WTC11 (cell line): ENCODE measurements at regions not wholly inside any gene's neighbourhood (a gene's known extent, or its start where the extent isn't known, plus 50 kb on each side); places are given as distances from the start of the nearest gene placed in this dataset.

Source experiments
- ATF1 ChIP-seq: sonication (generic); formaldehyde crosslinking; IDR thresholded peaks from 2 replicates; pipeline ENCODE4 v1.8.1; 2023; ENCODE audit warnings: mild to moderate bottlenecking, moderate library complexity, missing genetic modification reagents
- CBFB ChIP-seq: sonication (generic); formaldehyde crosslinking; IDR thresholded peaks from 2 replicates; pipeline ENCODE4 v1.8.1; 2022; ENCODE audit warnings: mild to moderate bottlenecking, low read depth, missing genetic modification reagents
- OVOL2 ChIP-seq: fragments of 250-450 bp; sonication (Bioruptor Pico); IDR thresholded peaks from 2 replicates; pipeline ENCODE4 v1.9.0; 2021; ENCODE audit warnings: mild to moderate bottlenecking, borderline replicate concordance
- RELA ChIP-seq: sonication (generic); formaldehyde crosslinking; IDR thresholded peaks from 2 replicates; pipeline ENCODE4 v1.8.1; 2022; ENCODE audit warnings: missing genetic modification reagents, mild to moderate bottlenecking, borderline replicate concordance
- TF ChIP-seq, protein P1 (sequence below): sonication (generic); formaldehyde crosslinking; IDR thresholded peaks from 2 replicates; pipeline ENCODE4 v1.8.0; 2022; ENCODE audit warnings: mild to moderate bottlenecking, missing genetic modification reagents
- TF ChIP-seq, protein P2 (sequence below): fragments of 200-600 bp; IDR thresholded peaks from 2 replicates; pipeline ENCODE4 v1.8.0; 2022; ENCODE audit warnings: antibody characterized with exemption
- TF ChIP-seq, protein P3 (sequence below): sonication (generic); formaldehyde crosslinking; IDR thresholded peaks from 2 replicates; pipeline ENCODE4 v1.8.1; 2022; ENCODE audit warnings: low read depth, missing genetic modification reagents, borderline replicate concordance
- TF ChIP-seq, protein P4 (sequence below): sonication (generic); formaldehyde crosslinking; IDR thresholded peaks from 2 replicates; pipeline ENCODE4 v1.8.0; 2022; ENCODE audit warnings: missing genetic modification reagents
- TF ChIP-seq, protein P5 (sequence below): sonication (generic); formaldehyde crosslinking; IDR thresholded peaks from 2 replicates; pipeline ENCODE4 v1.8.1; 2022; ENCODE audit warnings: missing genetic modification reagents, borderline replicate concordance

DNA sequence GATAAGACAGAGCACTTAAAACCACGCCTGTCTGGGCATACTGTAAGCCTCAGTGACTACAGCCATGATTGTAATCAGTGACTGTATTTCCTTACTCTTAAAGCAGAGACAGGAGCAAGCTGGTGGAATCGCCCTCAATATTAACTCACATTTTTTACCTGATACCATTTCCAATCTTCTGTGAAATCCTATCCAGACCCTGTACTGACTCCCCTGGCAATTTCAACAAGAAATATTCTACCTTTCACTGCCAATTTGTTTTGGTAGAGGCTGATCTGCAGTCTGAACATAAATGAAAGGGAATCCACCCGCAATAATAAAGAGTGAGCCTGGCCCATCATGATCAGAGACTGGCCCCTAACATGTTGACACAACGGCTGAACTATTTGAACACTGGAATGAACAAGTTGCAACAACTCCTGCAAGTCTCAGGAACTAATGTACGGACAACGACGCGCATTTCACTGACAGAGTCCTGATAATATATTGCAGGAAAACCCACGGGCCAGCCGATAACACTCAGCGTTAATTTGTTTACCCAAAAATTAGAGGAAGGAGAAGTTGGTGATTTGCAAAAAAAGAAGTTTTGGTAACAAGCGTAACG is 195.5 kb upstream of the BTG1 start:
- TF ChIP-seq OVOL2 (CRISPR knock-in tag): no peak
- TF ChIP-seq, protein P1, sequence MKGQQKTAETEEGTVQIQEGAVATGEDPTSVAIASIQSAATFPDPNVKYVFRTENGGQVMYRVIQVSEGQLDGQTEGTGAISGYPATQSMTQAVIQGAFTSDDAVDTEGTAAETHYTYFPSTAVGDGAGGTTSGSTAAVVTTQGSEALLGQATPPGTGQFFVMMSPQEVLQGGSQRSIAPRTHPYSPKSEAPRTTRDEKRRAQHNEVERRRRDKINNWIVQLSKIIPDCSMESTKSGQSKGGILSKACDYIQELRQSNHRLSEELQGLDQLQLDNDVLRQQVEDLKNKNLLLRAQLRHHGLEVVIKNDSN (CRISPR knock-in tag): no peak
- TF ChIP-seq, protein P2, sequence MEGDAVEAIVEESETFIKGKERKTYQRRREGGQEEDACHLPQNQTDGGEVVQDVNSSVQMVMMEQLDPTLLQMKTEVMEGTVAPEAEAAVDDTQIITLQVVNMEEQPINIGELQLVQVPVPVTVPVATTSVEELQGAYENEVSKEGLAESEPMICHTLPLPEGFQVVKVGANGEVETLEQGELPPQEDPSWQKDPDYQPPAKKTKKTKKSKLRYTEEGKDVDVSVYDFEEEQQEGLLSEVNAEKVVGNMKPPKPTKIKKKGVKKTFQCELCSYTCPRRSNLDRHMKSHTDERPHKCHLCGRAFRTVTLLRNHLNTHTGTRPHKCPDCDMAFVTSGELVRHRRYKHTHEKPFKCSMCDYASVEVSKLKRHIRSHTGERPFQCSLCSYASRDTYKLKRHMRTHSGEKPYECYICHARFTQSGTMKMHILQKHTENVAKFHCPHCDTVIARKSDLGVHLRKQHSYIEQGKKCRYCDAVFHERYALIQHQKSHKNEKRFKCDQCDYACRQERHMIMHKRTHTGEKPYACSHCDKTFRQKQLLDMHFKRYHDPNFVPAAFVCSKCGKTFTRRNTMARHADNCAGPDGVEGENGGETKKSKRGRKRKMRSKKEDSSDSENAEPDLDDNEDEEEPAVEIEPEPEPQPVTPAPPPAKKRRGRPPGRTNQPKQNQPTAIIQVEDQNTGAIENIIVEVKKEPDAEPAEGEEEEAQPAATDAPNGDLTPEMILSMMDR: no peak
- TF ChIP-seq, protein P3, sequence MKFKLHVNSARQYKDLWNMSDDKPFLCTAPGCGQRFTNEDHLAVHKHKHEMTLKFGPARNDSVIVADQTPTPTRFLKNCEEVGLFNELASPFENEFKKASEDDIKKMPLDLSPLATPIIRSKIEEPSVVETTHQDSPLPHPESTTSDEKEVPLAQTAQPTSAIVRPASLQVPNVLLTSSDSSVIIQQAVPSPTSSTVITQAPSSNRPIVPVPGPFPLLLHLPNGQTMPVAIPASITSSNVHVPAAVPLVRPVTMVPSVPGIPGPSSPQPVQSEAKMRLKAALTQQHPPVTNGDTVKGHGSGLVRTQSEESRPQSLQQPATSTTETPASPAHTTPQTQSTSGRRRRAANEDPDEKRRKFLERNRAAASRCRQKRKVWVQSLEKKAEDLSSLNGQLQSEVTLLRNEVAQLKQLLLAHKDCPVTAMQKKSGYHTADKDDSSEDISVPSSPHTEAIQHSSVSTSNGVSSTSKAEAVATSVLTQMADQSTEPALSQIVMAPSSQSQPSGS (CRISPR knock-in tag): no peak
- TF ChIP-seq, protein P4, sequence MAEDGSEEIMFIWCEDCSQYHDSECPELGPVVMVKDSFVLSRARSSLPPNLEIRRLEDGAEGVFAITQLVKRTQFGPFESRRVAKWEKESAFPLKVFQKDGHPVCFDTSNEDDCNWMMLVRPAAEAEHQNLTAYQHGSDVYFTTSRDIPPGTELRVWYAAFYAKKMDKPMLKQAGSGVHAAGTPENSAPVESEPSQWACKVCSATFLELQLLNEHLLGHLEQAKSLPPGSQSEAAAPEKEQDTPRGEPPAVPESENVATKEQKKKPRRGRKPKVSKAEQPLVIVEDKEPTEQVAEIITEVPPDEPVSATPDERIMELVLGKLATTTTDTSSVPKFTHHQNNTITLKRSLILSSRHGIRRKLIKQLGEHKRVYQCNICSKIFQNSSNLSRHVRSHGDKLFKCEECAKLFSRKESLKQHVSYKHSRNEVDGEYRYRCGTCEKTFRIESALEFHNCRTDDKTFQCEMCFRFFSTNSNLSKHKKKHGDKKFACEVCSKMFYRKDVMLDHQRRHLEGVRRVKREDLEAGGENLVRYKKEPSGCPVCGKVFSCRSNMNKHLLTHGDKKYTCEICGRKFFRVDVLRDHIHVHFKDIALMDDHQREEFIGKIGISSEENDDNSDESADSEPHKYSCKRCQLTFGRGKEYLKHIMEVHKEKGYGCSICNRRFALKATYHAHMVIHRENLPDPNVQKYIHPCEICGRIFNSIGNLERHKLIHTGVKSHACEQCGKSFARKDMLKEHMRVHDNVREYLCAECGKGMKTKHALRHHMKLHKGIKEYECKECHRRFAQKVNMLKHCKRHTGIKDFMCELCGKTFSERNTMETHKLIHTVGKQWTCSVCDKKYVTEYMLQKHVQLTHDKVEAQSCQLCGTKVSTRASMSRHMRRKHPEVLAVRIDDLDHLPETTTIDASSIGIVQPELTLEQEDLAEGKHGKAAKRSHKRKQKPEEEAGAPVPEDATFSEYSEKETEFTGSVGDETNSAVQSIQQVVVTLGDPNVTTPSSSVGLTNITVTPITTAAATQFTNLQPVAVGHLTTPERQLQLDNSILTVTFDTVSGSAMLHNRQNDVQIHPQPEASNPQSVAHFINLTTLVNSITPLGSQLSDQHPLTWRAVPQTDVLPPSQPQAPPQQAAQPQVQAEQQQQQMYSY (CRISPR knock-in tag): no peak
- TF ChIP-seq, protein P5, sequence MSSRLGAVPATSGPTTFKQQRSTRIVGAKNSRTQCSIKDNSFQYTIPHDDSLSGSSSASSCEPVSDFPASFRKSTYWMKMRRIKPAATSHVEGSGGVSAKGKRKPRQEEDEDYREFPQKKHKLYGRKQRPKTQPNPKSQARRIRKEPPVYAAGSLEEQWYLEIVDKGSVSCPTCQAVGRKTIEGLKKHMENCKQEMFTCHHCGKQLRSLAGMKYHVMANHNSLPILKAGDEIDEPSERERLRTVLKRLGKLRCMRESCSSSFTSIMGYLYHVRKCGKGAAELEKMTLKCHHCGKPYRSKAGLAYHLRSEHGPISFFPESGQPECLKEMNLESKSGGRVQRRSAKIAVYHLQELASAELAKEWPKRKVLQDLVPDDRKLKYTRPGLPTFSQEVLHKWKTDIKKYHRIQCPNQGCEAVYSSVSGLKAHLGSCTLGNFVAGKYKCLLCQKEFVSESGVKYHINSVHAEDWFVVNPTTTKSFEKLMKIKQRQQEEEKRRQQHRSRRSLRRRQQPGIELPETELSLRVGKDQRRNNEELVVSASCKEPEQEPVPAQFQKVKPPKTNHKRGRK (CRISPR knock-in tag): no peak
- TF ChIP-seq RELA (CRISPR knock-in tag): no peak
- TF ChIP-seq CBFB (CRISPR knock-in tag): no peak
- TF ChIP-seq ATF1: no peak
